Activated CD4-positive, alpha-beta T cell treated with anti-CD3 and anti-CD28 coated beads, Interleukin-2, amount 50 U/mL, for 4 hours (primary cell): ENCODE measurements at regions not wholly inside any gene's neighbourhood (a gene's known extent, or its start where the extent isn't known, plus 50 kb on each side); places are given as distances from the start of the nearest gene placed in this dataset.

Source experiments
- DNase-seq, 2 experiments: peaks; one replicate each; pipeline ENCODE4 v3.0.0-alpha.2; 2020

GRCh38 chr13:91292630-91293221 is 54.8 kb upstream of the MIR17HG start:
- no peak for DNase-seq

- DNase-seq = no peak
These were observed 51.6 kb upstream of the MIR17HG start for GRCh38 chr13:91295712-91296410.

- no peak for DNase-seq
These were observed 50.0 kb upstream of the MIR17HG start for GRCh38 chr13:91297503-91297902.
